ENCODE measurements at regions not wholly inside any gene's neighbourhood (a gene's known extent, or its start where the extent isn't known, plus 50 kb on each side); places are given as distances from the start of the nearest gene placed in this dataset.

- TF ChIP-seq CTCF (IDR thresholded peaks at IDR 0.05; ENCODE audit: low read depth, low read length) (no peak), POLR2A (IDR thresholded peaks at IDR 0.05; ENCODE audit: extremely low read depth, insufficient read length) (no peak)
Measured at GRCh38 chr13:105848494-105848893, 687.0 kb downstream of the EFNB2 start.

All from NB4 (cell line).